ENCODE measurements at regions not wholly inside any gene's neighbourhood (a gene's known extent, or its start where the extent isn't known, plus 50 kb on each side); places are given as distances from the start of the nearest gene placed in this dataset.

GRCh38 chr11:86749821-86750401 is 50.4 kb upstream of the PRSS23 start:
- no peak for DNase-seq
- no peak overlapping the region for H3K4me3 Mint-ChIP-seq (ENCODE audit: low read depth, unreplicated experiment)
- CTCF ChIA-PET = no interaction called here
- intact Hi-C loops (cut with micrococcal nuclease; ENCODE audit: unreplicated experiment) = no loop called here
- no peaks in the 10 kb centered on the region for H3K36me3 Mint-ChIP-seq (ENCODE audit: insufficient read depth, unreplicated experiment)
- no peaks in the 10 kb centered on the region for H3K4me1 Mint-ChIP-seq (ENCODE audit: low read depth, unreplicated experiment)
- no TSS peak for BruUV-seq (replicated peaks)
- H3K27me3 Mint-ChIP-seq (ENCODE audit: unreplicated experiment) = no peaks in the 10 kb centered on the region
- H3K27ac Mint-ChIP-seq (ENCODE audit: unreplicated experiment) = no peak overlapping the region
- TF ChIP-seq CTCF (IDR thresholded peaks at IDR 0.05; ENCODE audit: unreplicated experiment) = no peak
- H3K9me3 Mint-ChIP-seq (ENCODE audit: low read depth, unreplicated experiment) = no peaks in the 10 kb centered on the region

DNA sequence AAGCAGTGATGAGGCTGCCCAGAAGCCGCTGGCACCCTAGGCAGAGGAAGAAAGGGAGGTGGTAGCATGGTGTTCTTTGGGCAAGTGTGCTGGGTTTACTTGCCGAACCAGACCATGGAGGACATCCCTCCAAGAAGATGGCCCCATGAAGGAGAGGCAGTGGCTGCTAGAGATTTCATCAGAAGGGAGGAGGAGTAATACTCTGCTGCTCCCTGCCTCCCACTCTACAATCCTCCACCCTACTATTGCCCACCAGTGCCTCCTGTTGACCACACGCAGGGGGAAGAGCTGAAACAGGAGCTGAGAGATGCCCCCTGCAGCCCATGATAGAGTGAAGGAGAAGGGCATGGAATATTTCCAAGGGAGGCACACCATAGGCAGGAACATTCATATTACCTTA is 51.0 kb upstream of the PRSS23 start:
- CTCF ChIA-PET = no interaction called here
- intact Hi-C loops (cut with micrococcal nuclease; ENCODE audit: unreplicated experiment) = no loop called here
- H3K27ac Mint-ChIP-seq (ENCODE audit: unreplicated experiment) = no peak overlapping the region
- no peak overlapping the region for H3K4me3 Mint-ChIP-seq (ENCODE audit: low read depth, unreplicated experiment)
- no peaks in the 10 kb centered on the region for H3K4me1 Mint-ChIP-seq (ENCODE audit: low read depth, unreplicated experiment)
- H3K36me3 Mint-ChIP-seq (ENCODE audit: insufficient read depth, unreplicated experiment) = no peaks in the 10 kb centered on the region
- BruUV-seq (replicated peaks) = no TSS peak
- DNase-seq = no peak
- no peaks in the 10 kb centered on the region for H3K27me3 Mint-ChIP-seq (ENCODE audit: unreplicated experiment)
- no peaks in the 10 kb centered on the region for H3K9me3 Mint-ChIP-seq (ENCODE audit: low read depth, unreplicated experiment)
- no peak for TF ChIP-seq CTCF (IDR thresholded peaks at IDR 0.05; ENCODE audit: unreplicated experiment)

DNA sequence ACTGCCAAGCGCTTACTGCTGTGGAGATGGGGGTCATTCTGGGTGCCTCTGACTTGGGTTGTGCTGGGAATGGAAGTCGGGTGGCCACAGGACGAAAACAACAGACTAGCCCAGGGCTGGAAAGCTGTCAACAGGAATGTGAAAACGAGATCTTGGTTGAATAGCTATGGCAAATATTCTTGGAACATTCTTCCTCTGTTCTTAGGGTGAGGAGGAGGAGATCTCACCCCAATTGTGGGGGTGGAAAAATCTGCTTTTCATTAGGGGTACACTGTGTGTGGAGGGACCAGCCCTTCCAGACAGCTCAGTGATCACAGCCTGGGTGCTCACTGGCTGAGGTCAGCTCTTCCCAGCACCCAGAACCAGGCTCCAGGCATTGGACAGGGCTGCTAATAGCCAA is 52.0 kb upstream of the PRSS23 start:
- no peaks in the 10 kb centered on the region for H3K36me3 Mint-ChIP-seq (ENCODE audit: insufficient read depth, unreplicated experiment)
- no peaks in the 10 kb centered on the region for H3K9me3 Mint-ChIP-seq (ENCODE audit: low read depth, unreplicated experiment)
- H3K4me1 Mint-ChIP-seq (ENCODE audit: low read depth, unreplicated experiment) = no peaks in the 10 kb centered on the region
- intact Hi-C loops (cut with micrococcal nuclease; ENCODE audit: unreplicated experiment) = no loop called here
- no TSS peak for BruUV-seq (replicated peaks)
- CTCF ChIA-PET = no interaction called here
- H3K27ac Mint-ChIP-seq (ENCODE audit: unreplicated experiment) = no peak overlapping the region
- no peak for DNase-seq
- TF ChIP-seq CTCF (IDR thresholded peaks at IDR 0.05; ENCODE audit: unreplicated experiment) = no peak
- H3K4me3 Mint-ChIP-seq (ENCODE audit: low read depth, unreplicated experiment) = no peak overlapping the region
- no peaks in the 10 kb centered on the region for H3K27me3 Mint-ChIP-seq (ENCODE audit: unreplicated experiment)

GRCh38 chr11:86747801-86748200 is 52.5 kb upstream of the PRSS23 start:
- no peaks in the 10 kb centered on the region for H3K36me3 Mint-ChIP-seq (ENCODE audit: insufficient read depth, unreplicated experiment)
- H3K27ac Mint-ChIP-seq (ENCODE audit: unreplicated experiment) = no peak overlapping the region
- peaks cover 2% of the 10 kb centered on the region for H3K4me1 Mint-ChIP-seq (ENCODE audit: low read depth, unreplicated experiment)
- CTCF ChIA-PET = no interaction called here
- no peak for TF ChIP-seq CTCF (IDR thresholded peaks at IDR 0.05; ENCODE audit: unreplicated experiment)
- H3K9me3 Mint-ChIP-seq (ENCODE audit: low read depth, unreplicated experiment) = no peaks in the 10 kb centered on the region
- no TSS peak for BruUV-seq (replicated peaks)
- no peak for DNase-seq
- no peak overlapping the region for H3K4me3 Mint-ChIP-seq (ENCODE audit: low read depth, unreplicated experiment)
- no peaks in the 10 kb centered on the region for H3K27me3 Mint-ChIP-seq (ENCODE audit: unreplicated experiment)
- intact Hi-C loops (cut with micrococcal nuclease; ENCODE audit: unreplicated experiment) = no loop called here

Data from Calu3 (cell line).